Head of caudate nucleus (tissue), 42 donors: ENCODE measurements at regions not wholly inside any gene's neighbourhood (a gene's known extent, or its start where the extent isn't known, plus 50 kb on each side); places are given as distances from the start of the nearest gene placed in this dataset.

Experiments used
- DNase-seq, 42 donors: peaks; one replicate each; pipeline versions ENCODE4 v3.0.0 to v3.0.0-alpha.2; 2020 to 2021; ENCODE audit warnings: mixed read lengths in 7 of 42
- intact Hi-C: fragments of 100-400 bp; cut with DNase I; formaldehyde crosslinking; loops from one replicate; pipeline ENCODE4 v1.15.0; 2022

DNA sequence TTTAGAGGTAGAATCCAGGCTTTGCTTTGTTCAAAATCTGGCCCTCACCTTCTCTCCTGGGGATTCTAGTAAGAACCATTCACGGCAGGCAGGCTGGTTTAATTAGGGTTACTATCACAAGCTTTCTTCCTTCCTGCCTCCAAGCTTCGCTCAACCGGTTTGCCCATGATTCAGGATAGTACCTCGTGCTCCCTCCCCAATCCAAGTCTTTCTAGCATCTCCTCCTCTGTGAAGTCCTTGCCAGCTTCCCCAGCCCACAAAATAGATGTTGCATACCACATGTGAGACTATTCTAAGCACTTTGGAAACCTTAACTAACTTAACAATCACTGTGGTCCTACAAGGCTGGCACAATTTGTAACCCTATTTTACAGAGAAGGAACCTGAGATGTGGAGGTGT, 135.1 kb downstream of the SOCS6 start:
- no peak for DNase-seq
- intact Hi-C loops = loop anchor here (10.0 kb wide), 1 partner anchor 49 kb away; no protein-coding TSS in a partner anchor

DNA sequence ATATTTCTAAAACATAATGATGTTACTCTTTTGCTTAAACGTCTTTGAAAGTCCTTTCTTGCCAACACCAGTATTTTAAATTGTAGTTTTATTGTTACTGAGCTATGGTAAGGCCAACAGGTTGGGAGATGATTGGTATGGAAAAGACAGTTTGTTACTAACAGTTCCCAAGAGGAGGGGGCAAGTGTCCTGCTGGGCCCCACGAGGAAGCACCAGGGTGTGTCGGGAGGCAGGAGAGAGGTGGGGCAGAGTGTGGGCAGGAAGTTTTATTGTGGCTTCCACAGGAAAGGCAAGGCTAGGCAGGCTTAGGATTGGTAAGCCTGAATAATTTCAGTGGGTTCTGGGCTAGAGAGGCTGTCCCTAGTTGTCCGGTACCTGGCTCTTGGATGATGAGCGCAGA, 134.3 kb downstream of the SOCS6 start:
- intact Hi-C loops = loop anchor here (10.0 kb wide), 1 partner anchor 48 kb away; no protein-coding TSS in a partner anchor
- no peak for DNase-seq

DNA sequence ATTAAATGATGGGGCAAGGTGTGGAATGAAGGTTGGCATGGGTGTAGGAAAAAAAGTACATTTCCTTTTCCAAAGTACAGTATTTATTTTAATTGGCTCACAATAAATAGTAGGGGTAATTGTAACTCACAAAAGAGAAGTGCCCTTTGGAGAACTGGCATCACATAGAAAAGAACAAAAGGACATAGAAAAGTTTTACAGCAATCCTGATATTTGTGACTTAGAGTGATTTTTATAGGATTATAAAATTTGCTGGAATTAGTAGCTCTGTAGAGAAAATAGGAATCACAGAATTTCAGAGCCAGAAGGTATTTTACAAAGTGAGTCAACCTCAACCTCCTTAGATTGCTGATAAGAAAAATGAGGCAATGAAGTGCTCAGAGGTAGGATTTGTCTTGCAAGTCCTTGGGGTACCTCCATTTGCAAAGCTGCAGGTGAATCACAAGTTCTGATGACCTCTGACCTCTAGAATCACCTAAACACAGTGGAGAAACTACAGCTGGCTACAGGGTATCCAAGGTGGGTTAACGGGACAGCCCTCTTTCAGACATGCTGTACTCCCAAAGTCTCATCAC, 133.6 kb downstream of the SOCS6 start:
- intact Hi-C loops = loop anchor here (10.0 kb wide), 1 partner anchor 48 kb away; no protein-coding TSS in a partner anchor
- no peak for DNase-seq

DNA sequence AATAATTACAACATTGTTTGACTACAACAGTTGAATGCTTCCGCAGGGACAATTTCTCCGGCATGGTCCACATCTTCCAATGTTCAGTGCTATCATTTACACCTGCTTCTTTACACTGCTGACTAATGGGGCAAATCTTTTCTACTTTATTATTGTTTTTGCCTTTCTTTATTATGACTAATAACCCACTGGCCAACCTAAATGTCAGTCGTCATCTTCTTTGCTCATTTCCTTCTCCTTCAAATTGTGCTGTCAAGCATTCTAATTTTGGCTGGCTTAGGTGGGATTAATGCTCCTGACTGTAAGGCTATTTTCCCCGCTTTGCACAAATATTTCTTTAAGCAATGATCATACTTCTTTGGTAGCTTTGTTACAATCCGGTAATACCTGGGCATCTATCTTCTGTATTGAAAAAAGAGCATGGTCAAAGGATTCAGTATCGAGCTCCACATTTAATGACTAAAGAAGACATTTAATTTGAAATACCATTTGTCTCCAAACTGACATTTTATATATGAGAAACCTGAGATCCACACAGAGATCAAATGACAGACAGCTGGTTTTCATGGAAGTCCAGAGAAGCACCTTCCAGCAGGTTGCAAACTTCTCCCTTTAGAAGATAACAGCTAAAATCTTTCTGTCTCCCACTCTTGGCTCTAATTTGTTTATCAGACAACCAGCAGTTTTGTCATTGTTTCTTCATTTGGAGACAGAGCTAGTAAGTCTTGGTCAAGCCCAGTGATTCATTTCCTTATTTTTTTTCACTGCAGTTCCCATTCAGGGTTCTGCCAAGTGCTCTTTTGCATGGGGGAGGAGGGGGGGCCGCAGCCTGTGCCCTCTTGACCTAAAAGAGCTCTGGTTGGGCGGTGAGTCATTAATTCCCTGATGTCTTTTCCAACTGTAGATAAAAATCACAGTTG, 132.9 kb downstream of the SOCS6 start:
- peak in 21 of 42 donors; percentile 17 to 75 (median 37) for DNase-seq
- intact Hi-C loops = loop anchor here (10.0 kb wide), 1 partner anchor 47 kb away; no protein-coding TSS in a partner anchor

DNA sequence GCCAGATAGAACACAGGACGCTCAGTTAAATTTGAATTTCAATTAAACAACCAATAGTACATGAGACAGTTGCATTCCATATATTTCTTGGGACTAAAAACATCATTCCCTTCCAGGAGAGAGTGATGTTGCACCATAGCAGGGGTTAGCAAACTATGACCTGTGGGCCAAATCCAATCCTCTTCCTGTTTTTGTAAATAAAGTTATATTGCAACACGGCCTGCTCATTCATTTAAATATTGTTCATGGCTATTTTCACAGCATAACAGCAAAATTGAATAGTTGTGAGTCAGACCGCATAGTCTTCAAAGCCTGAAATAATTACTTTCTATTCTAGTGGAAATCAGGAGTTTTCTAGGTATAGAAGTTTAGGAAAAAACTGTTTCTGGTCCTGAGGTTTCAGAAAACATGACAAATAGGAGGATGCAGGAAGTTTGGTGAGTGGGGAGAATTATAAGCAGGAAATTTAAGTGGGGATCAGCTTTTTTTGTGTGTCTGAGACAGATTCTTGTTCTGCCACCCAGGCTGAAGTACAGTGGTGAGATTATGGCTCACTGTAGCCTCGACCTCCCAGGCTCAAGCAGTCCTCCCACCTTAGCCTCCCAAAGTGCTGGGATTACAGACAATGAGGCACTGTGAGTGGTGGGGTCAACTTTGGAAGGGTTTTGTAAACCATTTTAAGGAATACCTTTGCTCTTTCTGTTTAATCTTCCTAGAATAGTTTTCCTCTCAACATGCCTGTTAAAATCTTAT, 131.5 kb downstream of the SOCS6 start:
- intact Hi-C loops = loop anchor here (10.0 kb wide), 1 partner anchor 46 kb away; no protein-coding TSS in a partner anchor
- peak in 1 of 42 donors; percentile 21 for DNase-seq

DNA sequence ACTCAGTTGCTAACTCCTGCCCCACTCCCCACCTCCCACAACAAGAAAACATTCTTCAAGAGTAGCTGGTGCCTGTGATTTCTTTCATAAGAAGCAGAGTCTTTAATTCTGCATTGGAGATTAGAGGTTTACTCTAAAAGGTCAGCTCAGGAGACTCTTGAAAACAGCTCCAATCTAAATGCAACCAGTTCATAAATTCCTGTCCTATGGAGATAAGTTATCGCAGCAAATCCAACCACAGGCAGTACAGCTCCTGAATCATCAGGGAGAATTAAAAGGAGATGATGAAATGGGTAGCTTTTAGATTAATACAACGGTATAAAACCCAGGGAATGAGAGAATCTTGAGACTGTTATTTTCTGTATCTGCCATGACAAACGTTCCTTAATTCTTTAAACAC, 130.7 kb downstream of the SOCS6 start:
- intact Hi-C loops = no loop called here
- DNase-seq = no peak

DNA sequence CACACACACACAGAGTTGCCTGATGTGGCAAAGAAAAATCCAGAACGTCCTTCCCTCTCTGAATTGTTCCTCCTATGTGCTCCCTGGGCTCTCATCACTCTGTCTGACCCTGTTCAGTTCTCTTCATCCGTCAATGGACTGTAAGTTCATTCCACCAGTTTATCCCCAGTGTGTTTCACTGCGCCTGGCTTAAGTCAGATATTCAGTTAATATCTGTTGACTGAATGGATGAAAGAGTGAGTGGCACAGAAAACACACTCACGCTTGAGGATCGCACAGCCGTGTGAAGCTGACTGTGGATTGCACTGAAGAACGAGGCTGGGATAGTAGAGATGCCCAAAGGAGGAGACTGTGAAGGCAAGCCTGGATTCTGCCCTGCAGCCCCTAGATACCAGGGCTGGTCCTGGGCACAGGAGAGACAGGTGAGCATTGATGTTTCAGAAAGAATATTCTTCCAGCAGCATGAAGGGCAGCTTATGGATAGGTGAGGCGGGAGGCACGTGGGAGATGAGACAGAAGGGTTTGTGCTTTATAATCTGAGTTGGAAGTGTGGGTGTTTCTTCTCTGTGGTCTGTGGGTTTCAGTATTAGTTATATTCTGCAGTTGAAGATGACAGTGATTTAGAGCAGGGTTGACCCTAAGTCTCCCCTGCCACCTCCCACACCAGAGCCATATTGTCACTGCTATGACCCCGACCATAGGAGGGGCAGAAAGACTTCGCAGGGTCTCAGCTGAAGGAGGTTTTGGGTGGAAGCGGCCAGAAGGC, 129.9 kb downstream of the SOCS6 start:
- intact Hi-C loops = no loop called here
- DNase-seq = no peak

DNA sequence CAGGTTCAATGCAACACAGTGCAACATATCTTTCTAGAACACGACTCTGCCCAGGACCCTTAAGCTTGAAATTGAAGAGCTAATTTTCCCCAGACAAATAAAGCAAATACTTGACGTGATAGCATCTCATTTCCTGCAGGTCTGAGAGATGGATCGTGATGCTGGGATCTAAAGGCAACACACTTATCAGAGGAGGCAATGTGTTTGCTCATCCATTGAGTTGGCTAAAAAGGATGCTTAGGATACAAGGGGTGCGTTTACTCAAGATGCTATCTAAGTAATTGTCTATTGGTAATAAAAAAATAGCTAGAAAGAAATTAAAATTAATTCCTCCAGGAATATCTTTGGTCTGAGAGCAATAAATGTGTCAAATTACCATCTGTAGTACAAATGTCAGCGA, 129.0 kb downstream of the SOCS6 start:
- no peak for DNase-seq
- intact Hi-C loops = no loop called here

DNA sequence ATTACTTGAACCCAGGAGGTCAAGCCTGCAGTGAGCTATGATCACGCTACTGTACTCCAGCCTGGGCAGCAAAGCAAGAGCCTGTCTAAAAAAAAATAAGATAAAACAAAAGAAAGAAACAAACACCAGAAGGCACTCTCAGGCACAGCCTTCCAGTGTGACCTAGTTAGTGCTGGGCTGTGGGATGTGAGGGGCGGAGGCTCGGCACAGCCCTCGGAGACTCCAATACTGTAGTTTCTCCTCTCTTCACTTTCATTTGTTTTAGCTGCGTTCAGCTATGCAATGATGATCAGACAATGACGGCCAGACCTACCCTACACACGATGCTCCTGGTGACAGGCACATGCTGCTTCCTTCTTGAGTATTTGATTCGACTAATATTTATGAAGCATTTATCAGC, 127.7 kb downstream of the SOCS6 start:
- intact Hi-C loops = no loop called here
- peak in 14 of 42 donors; percentile 7 to 56 (median 27) for DNase-seq

DNA sequence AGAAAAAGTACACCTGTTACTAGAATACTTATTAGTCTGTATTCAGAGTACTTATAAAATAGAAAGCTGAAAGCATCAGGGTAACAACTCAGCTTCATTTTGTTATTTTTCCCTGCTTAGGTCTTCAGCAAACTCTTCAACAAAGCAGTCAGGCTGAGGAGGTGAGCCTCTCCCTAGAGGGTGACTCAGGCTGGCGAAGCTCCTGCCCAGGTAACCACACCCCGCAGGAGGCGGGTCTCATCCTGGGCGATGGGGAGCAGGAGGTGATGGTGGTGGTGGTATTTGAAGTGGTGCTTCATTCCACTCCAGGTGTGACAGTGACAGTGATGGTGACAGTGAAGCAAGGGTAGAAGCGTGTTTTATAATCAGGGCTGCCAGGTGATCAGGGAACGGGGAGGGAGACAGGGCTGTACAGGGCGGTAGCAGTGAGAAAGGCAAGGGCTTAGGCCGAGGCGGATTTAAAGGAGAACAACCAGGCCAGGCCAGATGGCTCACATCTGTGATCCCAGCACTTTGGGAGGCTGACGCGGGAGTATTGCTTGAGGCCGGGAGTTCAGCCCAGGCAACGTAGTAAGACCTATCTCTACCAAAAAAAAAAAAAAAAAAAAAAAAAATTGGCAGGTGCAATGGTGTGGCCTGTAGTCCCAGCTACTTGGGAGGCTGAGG, 127.1 kb downstream of the SOCS6 start:
- DNase-seq = peak in 9 of 42 donors; percentile 7 to 58 (median 16)
- intact Hi-C loops = no loop called here

DNA sequence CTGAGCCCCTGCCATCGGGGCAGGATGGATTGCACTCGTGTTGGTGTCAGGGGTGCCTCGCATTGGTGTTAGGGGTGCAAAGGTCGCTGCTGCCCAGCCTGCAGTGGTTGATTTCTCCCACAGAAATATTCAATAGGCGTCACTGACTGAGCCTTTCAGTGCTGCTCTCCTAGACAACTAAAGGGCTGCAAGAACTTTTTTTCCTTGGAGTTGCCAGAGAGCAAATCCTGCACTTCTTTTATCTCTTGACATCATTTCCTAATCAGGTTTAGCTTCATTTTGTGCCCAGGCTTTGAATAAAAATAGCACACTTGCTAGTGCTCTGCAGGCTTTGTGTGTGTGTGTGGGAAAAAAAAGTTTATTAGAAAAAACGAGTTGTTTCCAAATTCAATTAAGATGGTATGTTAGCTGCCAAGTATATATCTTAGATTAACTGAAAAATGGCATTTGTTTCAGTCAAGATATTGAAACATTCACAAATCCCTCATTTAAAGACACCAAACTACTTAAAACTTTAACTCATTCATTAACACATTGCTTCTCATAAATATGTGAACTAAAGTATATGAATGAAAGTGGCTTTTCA, 125.6 kb downstream of the SOCS6 start:
- intact Hi-C loops = no loop called here
- DNase-seq = peak in 4 of 42 donors; percentile 6 to 39 (median 18)

DNA sequence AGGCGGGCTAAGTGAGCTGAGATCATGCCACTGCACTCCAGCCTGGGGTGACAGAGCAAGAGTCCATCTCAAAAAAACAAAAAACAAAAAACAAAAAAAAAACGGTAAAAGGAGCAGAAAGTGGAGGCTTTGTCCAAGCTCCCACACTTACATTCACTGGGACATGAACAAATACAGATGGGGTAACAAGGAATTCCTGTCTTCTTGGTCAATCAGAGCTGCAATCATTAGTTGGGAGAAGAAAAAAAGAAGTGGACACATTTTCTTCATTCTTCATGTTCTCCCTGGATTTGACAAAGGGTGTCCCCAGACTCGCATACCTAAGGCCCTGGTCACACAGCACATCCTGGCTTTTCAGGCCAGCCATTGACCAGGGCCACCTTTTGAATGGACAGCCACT, 124.6 kb downstream of the SOCS6 start:
- intact Hi-C loops = no loop called here
- DNase-seq = no peak

DNA sequence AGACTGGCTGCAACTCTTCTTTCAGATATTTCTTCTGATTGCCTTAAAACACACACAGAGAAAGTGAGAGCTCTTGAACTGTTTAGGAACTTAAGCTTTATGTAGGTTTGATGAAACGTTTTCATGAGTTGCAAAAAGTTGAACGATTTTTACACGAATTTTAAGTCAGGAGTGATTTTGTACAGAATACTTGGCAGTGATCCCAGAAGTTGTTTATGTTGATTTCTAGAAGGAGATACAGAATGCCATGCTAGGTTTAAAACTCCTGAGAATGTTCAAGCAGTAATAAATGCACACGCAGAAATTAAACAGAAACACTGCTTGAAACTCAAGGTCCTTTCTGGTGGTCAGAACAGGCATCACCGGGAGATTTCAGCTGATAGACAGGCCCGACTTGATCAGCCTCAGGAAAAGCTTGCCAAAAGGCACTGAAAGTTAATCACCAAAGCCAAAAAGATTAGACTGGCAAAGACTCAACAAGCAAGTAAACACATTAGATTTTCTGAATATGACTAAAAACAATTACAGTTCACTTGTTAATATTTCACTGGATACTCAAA, 123.1 kb downstream of the SOCS6 start:
- no peak for DNase-seq
- intact Hi-C loops = no loop called here

DNA sequence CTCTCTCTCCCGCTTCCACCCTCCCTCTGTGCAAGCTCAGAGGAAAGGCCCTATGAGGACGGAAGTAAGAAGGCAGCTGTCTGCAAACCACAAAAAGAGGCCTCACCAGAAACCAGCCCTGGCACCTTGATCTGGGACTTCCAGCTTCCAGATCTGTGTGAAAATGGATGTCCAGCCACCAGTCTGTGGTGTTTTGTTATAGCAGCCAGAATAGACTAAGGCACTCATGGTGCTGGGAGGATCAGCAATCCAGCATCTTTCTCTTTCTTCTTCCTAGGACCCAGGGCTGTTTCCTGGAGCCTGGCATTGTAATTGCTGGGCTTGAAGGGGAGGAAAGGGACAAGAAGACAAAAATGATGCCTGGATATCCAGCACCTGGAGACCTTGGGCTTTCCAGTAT, 122.5 kb downstream of the SOCS6 start:
- intact Hi-C loops = no loop called here
- DNase-seq = no peak

DNA sequence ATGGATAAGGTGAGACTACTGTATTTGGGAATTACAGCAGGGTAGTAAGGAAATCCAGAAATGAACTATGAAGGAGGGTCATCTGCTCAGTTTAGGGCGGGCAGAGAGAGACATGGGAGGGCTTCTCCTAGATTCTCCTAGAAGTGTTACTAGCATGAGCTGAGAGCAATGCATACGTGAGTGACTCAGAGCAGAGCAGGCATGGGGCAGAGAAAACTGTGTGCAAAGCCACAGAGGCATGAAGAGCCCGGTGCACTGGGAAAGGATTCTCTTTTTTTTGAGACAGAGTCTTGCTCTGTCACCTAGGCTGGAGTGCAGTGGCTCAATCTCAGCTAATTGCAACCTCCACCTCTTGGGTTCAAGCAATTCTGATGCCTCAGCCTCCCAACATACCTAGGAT, 116.2 kb downstream of the SOCS6 start:
- intact Hi-C loops = no loop called here
- DNase-seq = no peak

DNA sequence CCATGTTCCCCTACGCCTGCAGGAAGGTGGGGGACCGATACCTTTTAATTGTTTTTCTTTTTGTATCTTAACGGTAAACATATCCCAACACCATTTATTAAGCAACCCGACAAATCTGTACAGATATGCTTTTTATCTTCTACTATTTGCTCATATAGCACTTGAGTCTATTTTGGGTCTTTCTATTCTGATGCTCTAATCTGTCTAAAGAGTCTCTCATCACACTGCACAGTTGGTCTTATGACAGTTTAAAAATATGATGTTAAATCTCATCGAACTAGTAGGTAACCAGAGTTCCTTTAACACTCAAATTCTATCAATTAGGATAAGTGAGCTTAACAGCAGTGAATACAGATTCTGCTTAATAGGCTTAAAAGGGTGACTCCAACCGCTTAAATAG, 111.6 kb downstream of the SOCS6 start:
- intact Hi-C loops = no loop called here
- DNase-seq = no peak

DNA sequence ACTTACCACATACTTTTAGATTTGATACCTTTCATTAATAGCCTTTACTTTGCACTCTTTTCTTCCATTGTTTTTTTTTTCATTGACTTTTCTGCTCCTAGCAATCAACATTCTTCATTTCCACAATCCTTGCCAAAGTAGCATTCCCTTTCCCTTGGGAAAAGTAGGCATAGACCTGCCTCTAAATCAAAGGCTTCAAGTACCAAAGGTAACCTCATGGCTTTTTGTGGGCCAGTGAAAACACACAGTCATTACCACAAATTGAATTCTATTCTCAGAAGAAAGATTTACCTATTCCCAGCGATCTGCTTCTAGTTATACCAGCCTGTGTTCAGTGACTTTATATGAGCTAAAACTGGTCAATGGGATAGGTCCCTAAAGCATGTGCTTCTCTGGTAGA, 109.2 kb downstream of the SOCS6 start:
- intact Hi-C loops = no loop called here

More for the DNA sequence above, 109.2 kb downstream of the SOCS6 start:
- DNase-seq = no peak
